MG63 (cell line): ENCODE measurements at regions not wholly inside any gene's neighbourhood (a gene's known extent, or its start where the extent isn't known, plus 50 kb on each side); places are given as distances from the start of the nearest gene placed in this dataset.

Experiments
- DNase-seq: peaks from one replicate; pipeline ENCODE4 v3.0.0-alpha.2; 2020
- H3K27me3 ChIP-seq: fragments of 250-450 bp; sonication (Bioruptor Pico); 2 replicates; pipeline ENCODE4 v1.5.1; 2020; ENCODE audit warnings: mild to moderate bottlenecking, moderate library complexity
- H3K36me3 ChIP-seq: fragments of 250-450 bp; sonication (Bioruptor Pico); 2 replicates; pipeline ENCODE4 v1.5.1; 2020; ENCODE audit warnings: mild to moderate bottlenecking, moderate library complexity
- H3K4me3 ChIP-seq: fragments of 250-450 bp; sonication (Bioruptor Pico); 2 replicates; pipeline ENCODE4 v1.5.1; 2020; ENCODE audit warnings: mild to moderate bottlenecking, moderate library complexity
- H3K9me3 ChIP-seq: fragments of 250-450 bp; sonication (Bioruptor Pico); 2 replicates; pipeline ENCODE4 v1.5.1; 2020; ENCODE audit warnings: mild to moderate bottlenecking, moderate library complexity

- Histone ChIP-seq H3K36me3 (no peaks in the 10 kb centered on the region), H3K4me3 (no peak overlapping the region), H3K27me3 (no peaks in the 10 kb centered on the region), H3K9me3 (no peaks in the 10 kb centered on the region)
- no peak for DNase-seq
Observed at GRCh38 chr2:15796167-15796942, 144.0 kb upstream of the MYCN start.

GRCh38 chr2:15797231-15797938, 143.0 kb upstream of the MYCN start:
- Histone ChIP-seq H3K4me3 (no peak overlapping the region), H3K36me3 (no peaks in the 10 kb centered on the region), H3K9me3 (no peaks in the 10 kb centered on the region), H3K27me3 (no peaks in the 10 kb centered on the region)
- DNase-seq = no peak

- Histone ChIP-seq H3K36me3 (no peaks in the 10 kb centered on the region), H3K4me3 (no peak overlapping the region), H3K9me3 (no peaks in the 10 kb centered on the region), H3K27me3 (no peaks in the 10 kb centered on the region)
- no peak for DNase-seq
Observed at GRCh38 chr2:15797939-15798281, 142.4 kb upstream of the MYCN start.

GRCh38 chr2:15798701-15799431, 141.5 kb upstream of the MYCN start:
- H3K4me3 ChIP-seq = no peak overlapping the region
- H3K27me3 ChIP-seq = no peaks in the 10 kb centered on the region
- no peaks in the 10 kb centered on the region for H3K36me3 ChIP-seq
- DNase-seq = no peak
- no peaks in the 10 kb centered on the region for H3K9me3 ChIP-seq

GRCh38 chr2:15799432-15799827, 140.9 kb upstream of the MYCN start:
- no peak for DNase-seq
- Histone ChIP-seq H3K36me3 (no peaks in the 10 kb centered on the region), H3K9me3 (no peaks in the 10 kb centered on the region), H3K27me3 (no peaks in the 10 kb centered on the region), H3K4me3 (no peak overlapping the region)

GRCh38 chr2:15800495-15801329, 139.6 kb upstream of the MYCN start:
- Histone ChIP-seq H3K9me3 (no peaks in the 10 kb centered on the region), H3K36me3 (no peaks in the 10 kb centered on the region), H3K4me3 (no peak overlapping the region), H3K27me3 (no peaks in the 10 kb centered on the region)
- DNase-seq = no peak

GRCh38 chr2:15801439-15801838, 138.9 kb upstream of the MYCN start:
- Histone ChIP-seq H3K36me3 (no peaks in the 10 kb centered on the region), H3K27me3 (no peaks in the 10 kb centered on the region), H3K9me3 (no peaks in the 10 kb centered on the region), H3K4me3 (no peak overlapping the region)
- DNase-seq = no peak

GRCh38 chr2:15801904-15802303, 138.4 kb upstream of the MYCN start:
- Histone ChIP-seq H3K4me3 (no peak overlapping the region), H3K36me3 (no peaks in the 10 kb centered on the region), H3K9me3 (no peaks in the 10 kb centered on the region), H3K27me3 (no peaks in the 10 kb centered on the region)
- no peak for DNase-seq

GRCh38 chr2:15802657-15803542, 137.4 kb upstream of the MYCN start:
- Histone ChIP-seq H3K9me3 (no peaks in the 10 kb centered on the region), H3K27me3 (no peaks in the 10 kb centered on the region), H3K36me3 (no peaks in the 10 kb centered on the region), H3K4me3 (no peak overlapping the region)
- no peak for DNase-seq

- no peak for DNase-seq
- H3K36me3 ChIP-seq = no peaks in the 10 kb centered on the region
- H3K4me3 ChIP-seq = no peak overlapping the region
- H3K27me3 ChIP-seq = no peaks in the 10 kb centered on the region
- no peaks in the 10 kb centered on the region for H3K9me3 ChIP-seq
Observed at GRCh38 chr2:15803543-15804245, 136.7 kb upstream of the MYCN start.

GRCh38 chr2:15804246-15804619, 136.1 kb upstream of the MYCN start:
- no peak for DNase-seq
- H3K36me3 ChIP-seq = no peaks in the 10 kb centered on the region
- no peak overlapping the region for H3K4me3 ChIP-seq
- H3K9me3 ChIP-seq = no peaks in the 10 kb centered on the region
- H3K27me3 ChIP-seq = no peaks in the 10 kb centered on the region

- Histone ChIP-seq H3K9me3 (no peaks in the 10 kb centered on the region), H3K36me3 (no peaks in the 10 kb centered on the region), H3K4me3 (no peak overlapping the region), H3K27me3 (no peaks in the 10 kb centered on the region)
- no peak for DNase-seq
Observed at GRCh38 chr2:15804691-15805090, 135.7 kb upstream of the MYCN start.

- no peaks in the 10 kb centered on the region for H3K27me3 ChIP-seq
- H3K9me3 ChIP-seq = no peaks in the 10 kb centered on the region
- no peaks in the 10 kb centered on the region for H3K36me3 ChIP-seq
- H3K4me3 ChIP-seq = no peak overlapping the region
- no peak for DNase-seq
Observed at GRCh38 chr2:15805206-15805605, 135.1 kb upstream of the MYCN start.

- Histone ChIP-seq H3K27me3 (no peaks in the 10 kb centered on the region), H3K9me3 (no peaks in the 10 kb centered on the region), H3K36me3 (no peaks in the 10 kb centered on the region), H3K4me3 (no peak overlapping the region)
- no peak for DNase-seq
Observed at GRCh38 chr2:15805772-15806171, 134.6 kb upstream of the MYCN start.

- Histone ChIP-seq H3K36me3 (no peaks in the 10 kb centered on the region), H3K27me3 (no peaks in the 10 kb centered on the region), H3K4me3 (no peak overlapping the region), H3K9me3 (no peaks in the 10 kb centered on the region)
- no peak for DNase-seq
Observed at GRCh38 chr2:15806801-15807417, 133.4 kb upstream of the MYCN start.
